Right atrium auricular region (tissue), 2 donors: ENCODE measurements at regions not wholly inside any gene's neighbourhood (a gene's known extent, or its start where the extent isn't known, plus 50 kb on each side); places are given as distances from the start of the nearest gene placed in this dataset.
"Not testable (repeated sequence)": the region's sequence is repeated elsewhere in the genome, so short reads cannot be mapped to it uniquely, and the experiment has no call there.

Experiments
- DNase-seq: peaks from one replicate; pipeline ENCODE4 v3.0.0-alpha.2; 2019; ENCODE audit warnings: low spot score
- H3K27ac ChIP-seq, 2 donors: fragments of 200-600 bp; sonication (generic); 1 replicate in 1 of 2; 2 replicates in 1 of 2; pipeline ENCODE4 v1.5.1; 2016 to 2019
- H3K27me3 ChIP-seq, 2 donors: fragments of 200-600 bp; sonication (generic); one replicate each; pipeline versions ENCODE4 v1.5.1 to v1.6.0; 2017 to 2019
- H3K36me3 ChIP-seq: fragments of 200-600 bp; sonication (generic); one replicate; pipeline ENCODE4 v1.5.1; 2016
- H3K4me1 ChIP-seq, 2 donors: fragments of 200-600 bp; sonication (generic); one replicate each; pipeline versions ENCODE4 v1.5.1 to v1.6.0; 2017 to 2019
- H3K4me3 ChIP-seq, 2 donors: fragments of 200-600 bp; sonication (generic); 1 replicate in 1 of 2; 2 replicates in 1 of 2; pipeline ENCODE4 v1.5.1; 2017 to 2019; ENCODE audit warnings: mild to moderate bottlenecking in 1 of 2, moderate library complexity in 1 of 2
- H3K9me3 ChIP-seq, 2 donors: fragments of 200-600 bp; sonication (generic); one replicate each; pipeline ENCODE4 v1.5.1; 2019
- CTCF ChIP-seq, 2 donors: fragments of 200-600 bp; sonication (generic); IDR thresholded peaks; one replicate each; pipeline ENCODE4 v1.5.1; 2019; ENCODE audit warnings: antibody characterized with exemption in 2 of 2

DNA sequence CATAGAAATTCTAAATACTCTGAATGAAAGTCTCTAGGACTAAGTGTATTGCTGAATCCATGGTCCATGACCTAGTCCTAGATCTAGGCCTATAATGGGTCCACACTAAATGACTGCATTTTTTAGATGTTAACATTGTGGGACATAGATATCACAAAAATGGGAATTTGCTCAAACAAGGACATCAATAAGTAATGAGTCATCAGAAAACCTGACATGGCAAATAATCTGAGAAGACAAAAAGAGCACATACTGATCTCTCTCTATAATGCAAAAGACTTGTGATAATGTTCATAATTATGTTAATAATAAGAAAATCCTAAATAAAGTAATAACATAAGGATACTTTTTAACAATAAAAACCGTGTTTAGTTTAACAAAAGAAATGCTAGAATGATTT, 1168.4 kb downstream of the FSCB start:
- Histone ChIP-seq H3K27me3 (no peaks in the 10 kb centered on the region), H3K4me1 (no peaks in the 10 kb centered on the region), H3K9me3 (no peaks in the 10 kb centered on the region), H3K27ac (no peak overlapping the region), H3K4me3 (no peak overlapping the region), H3K36me3 (no peaks in the 10 kb centered on the region)
- DNase-seq = no peak
- no peak for TF ChIP-seq CTCF (IDR thresholded peaks at IDR 0.05)

DNA sequence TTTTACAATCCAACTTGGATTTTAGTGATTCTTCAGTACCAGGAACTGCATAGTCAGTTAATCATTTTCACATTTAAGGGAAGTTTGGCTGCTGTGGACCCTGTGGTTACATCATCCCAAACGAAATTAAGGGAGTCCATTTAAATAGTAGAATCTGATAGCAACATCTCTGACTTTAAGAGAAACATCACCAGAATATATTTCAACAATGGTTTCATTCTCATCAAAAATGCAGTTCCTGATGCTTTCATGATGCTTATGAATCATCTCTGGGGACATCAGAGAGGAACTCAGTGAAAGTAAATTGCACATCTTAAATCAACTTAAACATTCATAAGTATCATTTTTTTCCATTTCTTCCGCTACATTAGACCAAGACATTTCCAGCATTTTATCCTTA, 1170.7 kb downstream of the FSCB start:
- H3K27ac ChIP-seq = no peak overlapping the region
- TF ChIP-seq CTCF (IDR thresholded peaks at IDR 0.05) = no peak
- H3K4me3 ChIP-seq = no peak overlapping the region

GRCh38 chr14:43326501-43327407, 1180.3 kb downstream of the FSCB start:
- H3K4me1 ChIP-seq, DNase-seq: not testable (repeated sequence)

More for the DNA sequence above, 1170.7 kb downstream of the FSCB start:
- Histone ChIP-seq H3K4me1 (no peaks in the 10 kb centered on the region), H3K36me3 (no peaks in the 10 kb centered on the region), H3K27me3 (no peaks in the 10 kb centered on the region), H3K9me3 (no peaks in the 10 kb centered on the region)
- DNase-seq = no peak

DNA sequence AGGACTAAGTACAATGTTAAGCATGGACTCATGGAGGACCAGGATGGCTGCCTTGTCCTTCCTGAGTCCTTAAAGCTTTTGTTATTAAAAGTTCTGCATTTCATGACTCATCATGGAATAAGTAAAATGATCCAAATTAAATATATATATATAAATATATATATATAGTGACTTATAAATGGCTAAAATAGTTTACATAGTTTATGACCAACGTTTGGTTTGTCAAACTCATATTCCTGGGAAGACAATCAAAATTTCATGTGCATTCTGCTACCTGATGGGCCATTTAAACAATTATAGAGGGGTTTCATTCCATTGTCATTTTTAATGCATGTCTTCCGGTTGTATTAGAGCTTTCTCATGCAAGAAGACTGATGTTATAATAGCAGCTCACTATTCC, 1190.7 kb downstream of the FSCB start:
- Histone ChIP-seq H3K9me3 (no peaks in the 10 kb centered on the region), H3K4me1 (no peaks in the 10 kb centered on the region), H3K27ac (no peak overlapping the region), H3K36me3 (no peaks in the 10 kb centered on the region), H3K4me3 (no peak overlapping the region), H3K27me3 (no peaks in the 10 kb centered on the region)
- no peak for DNase-seq
- no peak for TF ChIP-seq CTCF (IDR thresholded peaks at IDR 0.05)

More at GRCh38 chr14:43326501-43327407, 1180.3 kb downstream of the FSCB start:
- H3K27me3 ChIP-seq, H3K4me3 ChIP-seq, H3K9me3 ChIP-seq, H3K36me3 ChIP-seq, H3K27ac ChIP-seq: not testable (repeated sequence)

DNA sequence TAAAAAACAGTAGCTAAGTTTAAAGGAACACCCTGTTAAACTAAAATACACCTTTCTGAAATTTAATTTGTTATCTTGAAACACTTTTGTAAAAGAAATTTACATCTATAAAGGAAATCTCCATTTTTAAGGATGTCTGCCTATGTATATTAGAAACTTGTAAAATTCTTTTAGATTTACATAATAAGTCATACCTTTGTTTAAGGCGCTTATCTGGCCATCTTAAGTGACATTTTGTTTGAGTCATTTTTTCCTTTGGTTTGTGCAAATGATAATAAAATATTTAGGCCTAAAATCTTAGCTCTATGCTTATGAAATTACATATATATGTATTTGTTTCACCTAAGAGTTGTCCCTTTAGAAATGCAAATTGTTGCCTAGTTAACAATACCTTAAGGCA, 1193.4 kb downstream of the FSCB start:
- Histone ChIP-seq H3K4me3 (no peak overlapping the region), H3K27ac (no peak overlapping the region), H3K4me1 (no peaks in the 10 kb centered on the region), H3K27me3 (no peaks in the 10 kb centered on the region), H3K36me3 (no peaks in the 10 kb centered on the region), H3K9me3 (no peaks in the 10 kb centered on the region)
- TF ChIP-seq CTCF (IDR thresholded peaks at IDR 0.05) = no peak
- no peak for DNase-seq

DNA sequence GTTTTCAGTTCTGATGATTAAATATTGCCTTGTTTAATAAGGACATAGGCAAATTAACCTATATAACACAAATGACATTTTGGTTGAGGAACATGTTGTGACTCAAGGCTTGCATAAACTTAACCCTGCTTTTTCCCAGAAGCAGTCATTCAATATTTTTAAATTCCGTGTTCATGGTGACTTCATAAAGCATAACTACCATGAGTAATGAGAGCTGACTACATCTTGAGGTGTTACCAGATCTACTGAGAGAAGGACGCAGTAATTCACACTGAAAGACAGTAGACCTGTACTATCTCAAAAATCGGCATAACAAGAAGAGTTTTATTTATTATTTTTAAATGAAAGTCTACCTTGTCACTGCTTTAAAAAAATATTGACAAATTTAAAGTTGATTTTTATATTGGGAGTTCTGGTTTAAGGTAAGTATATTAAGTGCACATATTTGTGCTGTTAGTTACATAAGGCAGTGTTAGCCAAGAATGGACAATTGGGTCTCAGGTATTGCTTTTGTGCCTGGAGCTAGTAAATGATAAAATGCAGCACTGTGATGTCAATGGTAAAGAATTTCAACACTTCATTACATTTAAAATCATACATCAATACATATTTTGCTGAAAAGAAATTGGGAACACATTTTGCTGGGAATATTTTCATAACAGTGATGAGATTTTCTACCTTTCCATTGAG, 1198.5 kb downstream of the FSCB start:
- H3K27ac ChIP-seq = no peak overlapping the region
- H3K36me3 ChIP-seq = no peaks in the 10 kb centered on the region
- no peaks in the 10 kb centered on the region for H3K27me3 ChIP-seq
- no peak overlapping the region for H3K4me3 ChIP-seq
- no peaks in the 10 kb centered on the region for H3K9me3 ChIP-seq
- H3K4me1 ChIP-seq = no peaks in the 10 kb centered on the region
- no peak for DNase-seq
- TF ChIP-seq CTCF (IDR thresholded peaks at IDR 0.05) = no peak
